A549 (cell line): ENCODE measurements at regions not wholly inside any gene's neighbourhood (a gene's known extent, or its start where the extent isn't known, plus 50 kb on each side); places are given as distances from the start of the nearest gene placed in this dataset.

Experiments used
- EP300 ChIP-seq, 2 experiments: fragments of >200 bp; sonication (Bioruptor Twin); formaldehyde crosslinking; IDR thresholded peaks; 2 replicates in 1 of 2; 3 replicates in 1 of 2; pipeline ENCODE4 v1.6.1; 2016 to 2017
- ESRRA ChIP-seq: fragments of 150-350 bp; IDR thresholded peaks from 2 replicates; pipeline ENCODE4 v1.6.1; 2014; ENCODE audit warnings: mild to moderate bottlenecking, low read length, borderline replicate concordance
- HDAC2 ChIP-seq: fragments of 200-600 bp; sonication (generic); IDR thresholded peaks from 2 replicates; pipeline ENCODE4 v1.6.1; 2016
- POLR2A ChIP-seq: IDR thresholded peaks from 2 replicates; pipeline ENCODE4 v1.6.1; 2012; ENCODE audit warnings: mild to moderate bottlenecking, low read length
- RAD21 ChIP-seq, 2 experiments: fragments of >200 bp in 1 of 2; sonication (Bioruptor Twin) in 1 of 2; formaldehyde crosslinking in 1 of 2; IDR thresholded peaks in 1 of 2; conservative IDR thresholded peaks in 1 of 2; 2 replicates in 1 of 2; 3 replicates in 1 of 2; pipeline ENCODE4 v1.6.1; 2012 to 2018; ENCODE audit warnings: inconsistent platforms in 1 of 2
- RARB ChIP-seq: fragments of 250-450 bp; sonication (Bioruptor Pico); IDR thresholded peaks from 2 replicates; pipeline ENCODE4 v1.8.0; 2021; ENCODE audit warnings: mild to moderate bottlenecking, moderate library complexity
- RFX5 ChIP-seq: fragments of 450-650 bp; IDR thresholded peaks from 2 replicates; pipeline ENCODE4 v1.7.1; 2014; ENCODE audit warnings: antibody characterized with exemption, mild to moderate bottlenecking, moderate library complexity
- ZFP36 ChIP-seq: fragments of 450-650 bp; IDR thresholded peaks from 2 replicates; pipeline ENCODE4 v1.6.1; 2014; ENCODE audit warnings: borderline replicate concordance; ENCODE audit not compliant: partially characterized antibody
- ZSCAN20 ChIP-seq: fragments of 250-450 bp; sonication (Bioruptor Pico); IDR thresholded peaks from 2 replicates; pipeline ENCODE4 v1.8.0; 2022; ENCODE audit warnings: mild to moderate bottlenecking, moderate library complexity
- TF ChIP-seq, protein P1 (sequence below): fragments of >200 bp; sonication (Bioruptor Twin); formaldehyde crosslinking; IDR thresholded peaks from 3 replicates; pipeline ENCODE4 v1.5.1; 2016

DNA sequence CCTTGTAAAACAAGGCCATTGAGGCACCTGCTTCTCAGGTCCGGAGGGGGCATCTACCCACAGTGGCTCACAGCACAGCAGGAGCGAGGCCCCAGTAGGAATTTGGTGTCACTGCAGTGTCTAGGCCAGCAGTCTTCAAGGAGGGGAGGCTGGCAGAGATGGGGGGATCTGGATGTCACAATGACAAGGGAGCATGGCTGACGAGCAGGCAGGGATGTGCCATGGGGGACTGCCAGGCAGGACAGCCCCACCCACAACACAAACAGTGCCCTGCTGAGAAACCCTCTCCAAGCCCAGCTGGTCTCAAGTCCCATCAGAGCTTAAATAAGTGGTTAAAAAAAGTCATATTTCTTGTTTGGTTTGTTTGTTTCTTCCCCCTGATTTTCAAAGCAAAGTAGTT lies 121.0 kb upstream of the ZNF716 start:
- TF ChIP-seq ZFP36 (no peak), RFX5 (no peak), POLR2A (no peak), ZSCAN20 (CRISPR knock-in tag) (no peak), EP300 (IDR thresholded peaks at IDR 0.05) (no peak), ESRRA (no peak), RAD21 (conservative IDR thresholded peaks at IDR 0.05 in 1 of 2, IDR thresholded peaks at IDR 0.05 in 1 of 2) (no peak), RARB (CRISPR knock-in tag) (no peak), HDAC2 (no peak)
- TF ChIP-seq, protein P1, sequence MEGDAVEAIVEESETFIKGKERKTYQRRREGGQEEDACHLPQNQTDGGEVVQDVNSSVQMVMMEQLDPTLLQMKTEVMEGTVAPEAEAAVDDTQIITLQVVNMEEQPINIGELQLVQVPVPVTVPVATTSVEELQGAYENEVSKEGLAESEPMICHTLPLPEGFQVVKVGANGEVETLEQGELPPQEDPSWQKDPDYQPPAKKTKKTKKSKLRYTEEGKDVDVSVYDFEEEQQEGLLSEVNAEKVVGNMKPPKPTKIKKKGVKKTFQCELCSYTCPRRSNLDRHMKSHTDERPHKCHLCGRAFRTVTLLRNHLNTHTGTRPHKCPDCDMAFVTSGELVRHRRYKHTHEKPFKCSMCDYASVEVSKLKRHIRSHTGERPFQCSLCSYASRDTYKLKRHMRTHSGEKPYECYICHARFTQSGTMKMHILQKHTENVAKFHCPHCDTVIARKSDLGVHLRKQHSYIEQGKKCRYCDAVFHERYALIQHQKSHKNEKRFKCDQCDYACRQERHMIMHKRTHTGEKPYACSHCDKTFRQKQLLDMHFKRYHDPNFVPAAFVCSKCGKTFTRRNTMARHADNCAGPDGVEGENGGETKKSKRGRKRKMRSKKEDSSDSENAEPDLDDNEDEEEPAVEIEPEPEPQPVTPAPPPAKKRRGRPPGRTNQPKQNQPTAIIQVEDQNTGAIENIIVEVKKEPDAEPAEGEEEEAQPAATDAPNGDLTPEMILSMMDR, result no peak
